ENCODE measurements at regions not wholly inside any gene's neighbourhood (a gene's known extent, or its start where the extent isn't known, plus 50 kb on each side); places are given as distances from the start of the nearest gene placed in this dataset.

DNA sequence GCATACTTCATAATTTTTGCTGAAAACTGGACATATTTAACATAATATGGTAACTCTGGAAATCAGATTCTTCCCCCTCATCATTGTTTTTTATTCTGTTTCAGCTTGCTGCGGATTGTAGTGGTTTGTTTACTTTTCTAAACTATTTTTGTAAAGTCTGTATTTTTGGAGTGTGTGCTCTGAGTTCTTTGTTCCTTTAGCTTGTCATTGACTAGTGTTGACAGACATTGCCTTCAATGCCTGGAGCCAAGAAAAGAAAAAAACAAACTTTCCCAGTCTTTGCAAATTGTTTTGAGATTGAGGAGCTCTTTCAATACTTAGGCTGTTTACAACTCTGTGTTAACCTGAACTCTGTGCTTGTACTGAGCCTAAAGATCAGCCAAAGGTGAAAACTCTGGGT, 137.3 kb upstream of the CEP126 start:
- no peaks in the 10 kb centered on the region for H3K27me3 ChIP-seq (ENCODE audit: insufficient read depth, low read length, poor library complexity, severe bottlenecking)
- H3K4me2 ChIP-seq (ENCODE audit: low read depth, low read length, poor library complexity, severe bottlenecking): no peak overlapping the region
- H3K4me3 ChIP-seq (ENCODE audit: low read length, poor library complexity, severe bottlenecking): no peak overlapping the region
- H3F3A ChIP-seq (ENCODE audit: low read depth): no peaks in the 10 kb centered on the region
- no peak for TF ChIP-seq EZH2phosphoT487 (IDR thresholded peaks at IDR 0.05; ENCODE audit: borderline replicate concordance)
- no peak for TF ChIP-seq CTCF (conservative IDR thresholded peaks at IDR 0.05; ENCODE audit: low read length)
- no peaks in the 10 kb centered on the region for H3K9me2 ChIP-seq (replicated peaks; ENCODE audit: low read depth, low read length)
- no peaks in the 10 kb centered on the region for H3K4me1 ChIP-seq (ENCODE audit: insufficient read depth, low read length, poor library complexity, severe bottlenecking)
- no peaks in the 10 kb centered on the region for H3K36me3 ChIP-seq (ENCODE audit: insufficient read depth, low read length)
- H4K20me1 ChIP-seq (ENCODE audit: insufficient read depth, low read length, poor library complexity, severe bottlenecking): no peaks in the 10 kb centered on the region
- H3K79me2 ChIP-seq (ENCODE audit: insufficient read depth, low read length): no peaks in the 10 kb centered on the region
- H3K9ac ChIP-seq (ENCODE audit: low read depth, low read length, poor library complexity, severe bottlenecking): no peak overlapping the region
- H2AFZ ChIP-seq (ENCODE audit: low read length): no peak overlapping the region
- no peaks in the 10 kb centered on the region; the same call in 1 of the 2 replicates for H3K9me3 ChIP-seq (ENCODE audit: insufficient read depth, low read depth, low read length)

DNA sequence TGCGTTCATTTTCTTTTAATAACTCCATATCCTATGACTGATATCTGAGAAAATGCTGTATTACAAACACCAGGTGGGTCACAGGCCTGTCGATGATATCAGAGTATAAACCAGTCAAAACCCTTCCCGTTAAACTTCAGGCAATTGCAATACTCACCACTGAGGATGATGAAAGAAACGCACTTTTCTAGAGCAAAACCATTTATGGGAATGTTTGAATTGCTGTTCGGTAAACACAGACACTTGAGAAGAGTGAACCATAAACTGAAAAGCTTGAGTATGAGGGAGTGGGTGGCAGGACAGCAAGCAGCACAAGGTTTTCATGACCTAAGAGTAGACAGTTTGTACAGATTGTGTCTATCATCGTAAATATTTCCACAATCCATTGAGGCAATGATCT, 139.8 kb upstream of the CEP126 start:
- Histone ChIP-seq H3K9ac (ENCODE audit: low read depth, low read length, poor library complexity, severe bottlenecking) (no peak overlapping the region), H3K4me2 (ENCODE audit: low read depth, low read length, poor library complexity, severe bottlenecking) (no peak overlapping the region), H3K9me2 (replicated peaks; ENCODE audit: low read depth, low read length) (no peaks in the 10 kb centered on the region), H3K27me3 (ENCODE audit: insufficient read depth, low read length, poor library complexity, severe bottlenecking) (no peaks in the 10 kb centered on the region), H3K36me3 (ENCODE audit: insufficient read depth, low read length) (no peaks in the 10 kb centered on the region), H2AFZ (ENCODE audit: low read length) (no peak overlapping the region), H4K20me1 (ENCODE audit: insufficient read depth, low read length, poor library complexity, severe bottlenecking) (no peaks in the 10 kb centered on the region), H3K4me3 (ENCODE audit: low read length, poor library complexity, severe bottlenecking) (no peak overlapping the region), H3F3A (ENCODE audit: low read depth) (no peaks in the 10 kb centered on the region), H3K79me2 (ENCODE audit: insufficient read depth, low read length) (no peaks in the 10 kb centered on the region), H3K4me1 (ENCODE audit: insufficient read depth, low read length, poor library complexity, severe bottlenecking) (no peaks in the 10 kb centered on the region), H3K9me3 (ENCODE audit: insufficient read depth, low read depth, low read length) (no peaks in the 10 kb centered on the region; the same call in 1 of the 2 replicates)
- TF ChIP-seq EZH2phosphoT487 (IDR thresholded peaks at IDR 0.05; ENCODE audit: borderline replicate concordance) (no peak), CTCF (conservative IDR thresholded peaks at IDR 0.05; ENCODE audit: low read length) (no peak)

DNA sequence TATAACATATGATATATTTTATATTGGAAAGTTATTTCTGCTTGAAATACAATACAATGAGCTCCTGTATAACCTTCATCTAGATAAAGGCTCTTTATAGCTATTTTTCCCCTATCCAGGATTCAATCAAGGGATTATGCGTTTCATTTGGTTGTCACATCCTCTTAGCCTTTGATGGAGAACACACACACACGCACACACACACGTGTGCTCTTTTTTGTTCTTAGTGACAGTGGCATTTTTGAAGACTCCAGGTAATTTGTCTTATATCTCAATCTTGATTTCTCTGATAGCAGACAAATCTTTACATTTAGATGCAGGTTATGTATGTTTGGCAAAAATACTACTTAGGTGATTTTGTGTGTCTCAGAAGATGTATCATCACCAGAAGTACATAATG, 144.2 kb upstream of the CEP126 start:
- Histone ChIP-seq H3K4me2 (ENCODE audit: low read depth, low read length, poor library complexity, severe bottlenecking) (no peak overlapping the region), H4K20me1 (ENCODE audit: insufficient read depth, low read length, poor library complexity, severe bottlenecking) (no peaks in the 10 kb centered on the region), H2AFZ (ENCODE audit: low read length) (no peak overlapping the region), H3K9me3 (ENCODE audit: insufficient read depth, low read depth, low read length) (no peaks in the 10 kb centered on the region), H3K27me3 (ENCODE audit: insufficient read depth, low read length, poor library complexity, severe bottlenecking) (no peaks in the 10 kb centered on the region), H3K9ac (ENCODE audit: low read depth, low read length, poor library complexity, severe bottlenecking) (no peak overlapping the region), H3K79me2 (ENCODE audit: insufficient read depth, low read length) (no peaks in the 10 kb centered on the region), H3K4me3 (ENCODE audit: low read length, poor library complexity, severe bottlenecking) (no peak overlapping the region), H3K9me2 (replicated peaks; ENCODE audit: low read depth, low read length) (no peaks in the 10 kb centered on the region), H3K4me1 (ENCODE audit: insufficient read depth, low read length, poor library complexity, severe bottlenecking) (no peaks in the 10 kb centered on the region), H3F3A (ENCODE audit: low read depth) (no peaks in the 10 kb centered on the region), H3K36me3 (ENCODE audit: insufficient read depth, low read length) (no peaks in the 10 kb centered on the region)
- TF ChIP-seq CTCF (conservative IDR thresholded peaks at IDR 0.05; ENCODE audit: low read length) (no peak), EZH2phosphoT487 (IDR thresholded peaks at IDR 0.05; ENCODE audit: borderline replicate concordance) (no peak)

Data from Loucy (cell line).